ENCODE measurements at regions not wholly inside any gene's neighbourhood (a gene's known extent, or its start where the extent isn't known, plus 50 kb on each side); places are given as distances from the start of the nearest gene placed in this dataset.
"Not testable (repeated sequence)": the region's sequence is repeated elsewhere in the genome, so short reads cannot be mapped to it uniquely, and the experiment has no call there.

DNA sequence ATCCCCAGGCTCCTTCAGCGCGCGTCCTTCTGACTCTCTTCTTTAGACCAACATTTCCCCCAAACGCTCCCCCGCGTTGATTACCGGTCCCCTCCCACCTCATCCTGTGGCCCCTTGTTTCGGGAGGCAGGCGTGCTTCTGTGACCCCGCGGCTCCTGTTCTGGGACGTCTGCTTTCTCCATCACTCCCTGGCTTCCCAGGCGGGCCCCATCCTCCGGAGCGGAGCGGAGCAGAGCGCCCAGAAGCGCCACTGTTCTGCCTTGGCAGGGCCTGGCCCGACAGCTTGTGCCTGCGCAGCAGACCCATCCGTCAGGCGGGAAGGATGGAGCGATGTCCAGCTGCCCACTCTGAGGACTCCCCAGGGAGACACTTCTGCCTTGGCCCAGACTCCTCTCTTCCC lies 1689.8 kb upstream of the DEFB115 start:
- H3K4me3 ChIP-seq; in situ Hi-C loops (cut with MboI; ENCODE audit: low pct_unique_long_range_greater_than_20kb in 2 of 9, low sequenced_read_pairs in 9 of 9, unreplicated experiment in 9 of 9); H3K4me1 ChIP-seq (replicated peaks in 1 of 2); H3K27ac ChIP-seq; ATAC-seq (replicated peaks in 6 of 8): not testable (repeated sequence)
- WGBS, 10 experiments: no CpG with 5 or more reads among the region's 23 CpGs

DNA sequence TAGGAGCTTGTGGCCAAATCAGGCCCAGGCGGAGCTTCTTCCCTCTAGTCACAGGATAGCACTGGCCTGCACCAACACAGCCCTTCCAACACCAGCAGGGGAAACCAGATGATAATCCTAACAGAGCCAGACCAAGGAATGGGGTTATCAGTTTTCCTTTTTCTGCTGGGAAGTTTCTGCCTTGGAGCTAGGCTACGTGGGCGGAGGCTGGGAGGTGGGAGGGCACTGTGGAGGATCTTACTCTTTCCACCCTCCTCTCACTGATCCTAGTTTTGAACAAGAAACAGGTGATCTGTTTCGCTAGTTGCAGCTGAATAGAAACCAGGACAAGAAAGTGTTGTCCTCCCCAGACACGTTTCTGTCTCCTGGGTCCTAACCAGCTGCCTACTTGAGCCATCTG lies 1687.3 kb upstream of the DEFB115 start:
- WGBS, 10 experiments: 0% methylated on average over 1 of the region's 5 CpGs; no CpG with 5 or more reads in 9 of the 10 experiments

DNA sequence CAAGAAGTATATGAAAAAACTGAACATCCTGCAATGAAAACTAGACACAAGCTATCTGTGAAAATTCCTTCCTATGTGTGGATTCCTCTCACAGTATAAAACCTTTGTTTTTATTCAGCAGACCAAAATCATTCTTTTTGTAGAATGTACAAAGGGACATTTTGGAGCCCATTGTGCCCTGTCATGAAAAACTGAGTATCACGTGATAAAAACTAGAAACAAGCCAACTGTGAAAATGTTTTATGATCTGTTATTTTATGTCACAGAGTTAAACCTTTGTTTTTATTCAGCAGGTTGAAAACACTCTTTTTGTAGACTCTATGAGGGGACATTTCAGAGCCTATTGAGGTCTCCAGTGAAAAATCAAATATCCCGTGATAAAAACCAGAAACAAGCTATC lies 1667.9 kb upstream of the DEFB115 start:
- H3K4me1 ChIP-seq (replicated peaks in 1 of 2); ATAC-seq (replicated peaks in 6 of 8); H3K4me3 ChIP-seq; in situ Hi-C loops (cut with MboI; ENCODE audit: low pct_unique_long_range_greater_than_20kb in 2 of 9, low sequenced_read_pairs in 9 of 9, unreplicated experiment in 9 of 9); H3K27ac ChIP-seq: not testable (repeated sequence)
- WGBS, 10 experiments: 10 to 71% (median 24%) methylated on average over 1 to 2 of the region's 2 CpGs; no CpG with 5 or more reads in 4 of the 10 experiments

More for the DNA sequence above, 1687.3 kb upstream of the DEFB115 start:
- H3K27ac ChIP-seq; H3K4me3 ChIP-seq; ATAC-seq (replicated peaks in 6 of 8); H3K4me1 ChIP-seq (replicated peaks in 1 of 2); in situ Hi-C loops (cut with MboI; ENCODE audit: low pct_unique_long_range_greater_than_20kb in 2 of 9, low sequenced_read_pairs in 9 of 9, unreplicated experiment in 9 of 9): not testable (repeated sequence)

DNA sequence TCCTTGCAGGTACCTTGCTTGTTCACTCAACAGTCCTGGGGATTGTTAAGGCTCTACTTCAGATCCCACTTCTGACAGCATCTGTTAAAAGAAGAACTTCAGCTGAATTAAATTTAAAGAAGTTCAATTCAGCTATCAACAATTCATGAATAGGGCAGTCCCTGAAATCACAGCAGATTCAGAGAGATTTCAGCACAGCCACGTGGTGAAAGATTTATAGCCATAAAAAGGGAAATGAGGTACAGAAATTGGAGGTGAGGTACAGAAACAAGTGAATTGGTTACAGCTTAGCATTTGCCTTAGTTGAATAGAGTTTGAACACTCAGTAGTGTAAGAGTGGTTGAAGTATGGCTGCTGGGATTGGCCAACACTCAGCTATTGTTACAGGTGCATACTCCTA lies 1653.3 kb upstream of the DEFB115 start:
- H3K27ac ChIP-seq; in situ Hi-C loops (cut with MboI; ENCODE audit: low pct_unique_long_range_greater_than_20kb in 2 of 9, low sequenced_read_pairs in 9 of 9, unreplicated experiment in 9 of 9); H3K4me1 ChIP-seq (replicated peaks in 1 of 2); ATAC-seq (replicated peaks in 6 of 8); H3K4me3 ChIP-seq: not testable (repeated sequence)
- WGBS, 10 experiments: 0 to 40% (median 17%) methylated on average over 1 of the region's 1 CpG; no CpG with 5 or more reads in 6 of the 10 experiments

DNA sequence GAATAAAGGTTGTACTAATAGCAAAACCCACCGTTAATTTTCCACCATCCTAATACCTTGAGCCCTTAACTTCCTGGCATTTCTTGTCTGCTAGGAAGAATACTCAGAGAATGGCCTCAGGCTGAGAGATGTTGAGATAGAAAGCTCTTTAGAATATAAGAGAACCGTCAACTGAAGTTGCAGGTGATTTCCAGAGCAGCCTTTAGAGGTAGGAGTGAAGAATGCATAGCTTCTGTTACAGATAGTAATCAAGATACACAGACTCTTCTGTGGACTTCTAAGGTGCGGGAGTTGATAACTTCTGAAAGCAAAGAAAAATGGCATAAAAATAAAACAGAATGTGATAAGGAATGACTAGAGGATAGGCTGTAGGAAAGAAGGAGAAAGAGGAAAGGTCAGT lies 1651.3 kb upstream of the DEFB115 start:
- in situ Hi-C loops (cut with MboI; ENCODE audit: low pct_unique_long_range_greater_than_20kb in 2 of 9, low sequenced_read_pairs in 9 of 9, unreplicated experiment in 9 of 9); H3K4me3 ChIP-seq; ATAC-seq (replicated peaks in 6 of 8); H3K4me1 ChIP-seq (replicated peaks in 1 of 2); H3K27ac ChIP-seq: not testable (repeated sequence)
- 0 to 57% (median 43%) methylated on average over 1 to 3 of the region's 3 CpGs; no CpG with 5 or more reads in 5 of the 10 experiments for WGBS, 10 experiments

DNA sequence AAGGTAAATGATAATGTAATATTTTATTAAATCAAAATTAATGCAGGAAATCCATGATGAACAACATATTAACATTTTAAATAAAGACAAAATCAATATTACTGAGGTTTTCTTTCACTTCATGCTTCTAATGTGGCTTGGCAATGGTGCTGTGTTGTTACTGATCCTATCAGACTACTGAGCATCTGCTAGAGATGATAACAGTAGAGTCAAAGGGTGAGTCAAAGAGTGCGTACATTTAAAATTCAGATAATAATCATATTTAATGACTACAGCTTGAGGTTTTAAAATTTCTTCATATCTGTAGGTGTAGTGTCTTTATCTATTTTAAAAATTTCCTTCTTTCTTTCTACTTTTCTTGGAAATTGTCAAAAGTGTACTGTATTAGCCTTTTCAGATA lies 1628.1 kb upstream of the DEFB115 start:
- H3K27ac ChIP-seq; H3K4me1 ChIP-seq (replicated peaks in 1 of 2); in situ Hi-C loops (cut with MboI; ENCODE audit: low pct_unique_long_range_greater_than_20kb in 2 of 9, low sequenced_read_pairs in 9 of 9, unreplicated experiment in 9 of 9); ATAC-seq (replicated peaks in 6 of 8); H3K4me3 ChIP-seq: not testable (repeated sequence)
- WGBS, 10 experiments: 83 to 89% methylated on average over 1 of the region's 1 CpG; no CpG with 5 or more reads in 8 of the 10 experiments
